ENCODE measurements at regions not wholly inside any gene's neighbourhood (a gene's known extent, or its start where the extent isn't known, plus 50 kb on each side); places are given as distances from the start of the nearest gene placed in this dataset.

GRCh38 chr1:22364326-22364650 is 87.4 kb upstream of the ZBTB40 start:
- no peak for TF ChIP-seq CTCF (IDR thresholded peaks at IDR 0.05; ENCODE audit: low read depth, low read length, poor library complexity, severe bottlenecking)
- no peak for TF ChIP-seq EZH2phosphoT487 (IDR thresholded peaks at IDR 0.05; ENCODE audit: borderline replicate concordance, low read length)
